ENCODE measurements at regions not wholly inside any gene's neighbourhood (a gene's known extent, or its start where the extent isn't known, plus 50 kb on each side); places are given as distances from the start of the nearest gene placed in this dataset.
"Not testable (repeated sequence)": the region's sequence is repeated elsewhere in the genome, so short reads cannot be mapped to it uniquely, and the experiment has no call there.

GRCh38 chr2:39487398-39488250 lies 50.5 kb upstream of the MAP4K3 start:
- H3K9me3 Mint-ChIP-seq: no peaks in the 10 kb centered on the region
- peaks cover 23% of the 10 kb centered on the region for H3K4me1 Mint-ChIP-seq (ENCODE audit: low read depth)
- H3K27me3 Mint-ChIP-seq: no peaks in the 10 kb centered on the region
- H3K36me3 Mint-ChIP-seq (ENCODE audit: low read depth): no peaks in the 10 kb centered on the region
- H3K4me3 Mint-ChIP-seq: no peak overlapping the region
- no peak overlapping the region for H3K27ac Mint-ChIP-seq

GRCh38 chr2:39488450-39488849 lies 51.4 kb upstream of the MAP4K3 start:
- H3K4me3 Mint-ChIP-seq: no peak overlapping the region

DNA sequence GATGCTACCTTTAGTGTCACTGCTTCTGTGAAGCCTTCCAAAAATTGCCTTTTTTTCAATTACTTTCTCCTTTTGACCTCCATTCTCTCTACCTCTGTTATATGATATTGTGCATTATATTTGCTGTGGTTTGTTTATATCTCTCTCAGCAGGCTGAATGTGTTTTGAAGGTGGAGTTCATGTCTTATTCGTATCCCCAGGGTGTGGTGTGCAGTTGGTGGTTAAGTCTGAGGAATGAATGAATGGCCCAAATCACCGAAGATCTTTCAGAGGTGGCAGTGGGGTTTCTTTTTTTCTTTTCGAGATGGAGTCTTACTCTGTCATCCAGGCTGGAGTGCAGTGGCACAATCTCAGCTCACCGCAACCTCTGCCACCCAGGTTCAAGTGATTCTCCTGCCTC lies 53.5 kb upstream of the MAP4K3 start:
- peaks cover 3% of the 10 kb centered on the region for H3K36me3 Mint-ChIP-seq (ENCODE audit: low read depth)
- H3K4me1 Mint-ChIP-seq (ENCODE audit: low read depth): peaks cover 45% of the 10 kb centered on the region
- H3K27me3 Mint-ChIP-seq: no peaks in the 10 kb centered on the region
- H3K27ac Mint-ChIP-seq: no peak overlapping the region
- H3K4me3 Mint-ChIP-seq: no peak overlapping the region
- no peaks in the 10 kb centered on the region for H3K9me3 Mint-ChIP-seq

More at GRCh38 chr2:39488450-39488849, 51.4 kb upstream of the MAP4K3 start:
- no peaks in the 10 kb centered on the region for H3K27me3 Mint-ChIP-seq
- no peak overlapping the region for H3K27ac Mint-ChIP-seq
- H3K36me3 Mint-ChIP-seq (ENCODE audit: low read depth): no peaks in the 10 kb centered on the region
- H3K9me3 Mint-ChIP-seq: no peaks in the 10 kb centered on the region
- H3K4me1 Mint-ChIP-seq (ENCODE audit: low read depth): peaks cover 30% of the 10 kb centered on the region

- H3K27ac Mint-ChIP-seq: peak overlapping the region; percentile 92
- peaks cover 56% of the 10 kb centered on the region for H3K4me1 Mint-ChIP-seq (ENCODE audit: low read depth)
- H3K36me3 Mint-ChIP-seq (ENCODE audit: low read depth): peaks cover 3% of the 10 kb centered on the region
- H3K27me3 Mint-ChIP-seq: no peaks in the 10 kb centered on the region
- H3K9me3 Mint-ChIP-seq: no peaks in the 10 kb centered on the region
- peak overlapping the region; percentile 36 for H3K4me3 Mint-ChIP-seq
These were observed 54.6 kb upstream of the MAP4K3 start for GRCh38 chr2:39491653-39492052.

- peaks cover 3% of the 10 kb centered on the region for H3K36me3 Mint-ChIP-seq (ENCODE audit: low read depth)
- H3K27me3 Mint-ChIP-seq: no peaks in the 10 kb centered on the region
- peaks cover 58% of the 10 kb centered on the region for H3K4me1 Mint-ChIP-seq (ENCODE audit: low read depth)
- H3K27ac Mint-ChIP-seq: peak overlapping the region; percentile 92
- H3K9me3 Mint-ChIP-seq: no peaks in the 10 kb centered on the region
- H3K4me3 Mint-ChIP-seq: peak overlapping the region; percentile 62
These were observed 55.1 kb upstream of the MAP4K3 start for GRCh38 chr2:39492095-39492590.

GRCh38 chr2:39492716-39493115 lies 55.6 kb upstream of the MAP4K3 start:
- H3K4me1 Mint-ChIP-seq (ENCODE audit: low read depth): peaks cover 63% of the 10 kb centered on the region
- peaks cover 3% of the 10 kb centered on the region for H3K36me3 Mint-ChIP-seq (ENCODE audit: low read depth)
- peak overlapping the region; percentile 92 for H3K27ac Mint-ChIP-seq
- peaks cover 5% of the 10 kb centered on the region for H3K9me3 Mint-ChIP-seq
- H3K27me3 Mint-ChIP-seq: no peaks in the 10 kb centered on the region
- peak overlapping the region; percentile 62 for H3K4me3 Mint-ChIP-seq

GRCh38 chr2:39494784-39495251 lies 57.7 kb upstream of the MAP4K3 start:
- peak overlapping the region; percentile 73 for H3K27ac Mint-ChIP-seq
- peaks cover 9% of the 10 kb centered on the region for H3K9me3 Mint-ChIP-seq
- H3K4me1 Mint-ChIP-seq (ENCODE audit: low read depth): peaks cover 63% of the 10 kb centered on the region
- H3K4me3 Mint-ChIP-seq: no peak overlapping the region
- peaks cover 3% of the 10 kb centered on the region for H3K36me3 Mint-ChIP-seq (ENCODE audit: low read depth)
- H3K27me3 Mint-ChIP-seq: peaks cover 3% of the 10 kb centered on the region

GRCh38 chr2:39497082-39497801 lies 60.2 kb upstream of the MAP4K3 start:
- H3K4me3 Mint-ChIP-seq: no peak overlapping the region
- H3K4me1 Mint-ChIP-seq (ENCODE audit: low read depth): peaks cover 48% of the 10 kb centered on the region
- H3K9me3 Mint-ChIP-seq: peaks cover 9% of the 10 kb centered on the region

GRCh38 chr2:39498176-39498575 lies 61.1 kb upstream of the MAP4K3 start:
- not testable (repeated sequence) for H3K4me3 Mint-ChIP-seq; H3K9me3 Mint-ChIP-seq; H3K27ac Mint-ChIP-seq; H3K36me3 Mint-ChIP-seq (ENCODE audit: low read depth)
- Mint-ChIP-seq H3K4me1 (ENCODE audit: low read depth) (peaks cover 39% of the 10 kb centered on the region), H3K27me3 (peaks cover 17% of the 10 kb centered on the region)

More at GRCh38 chr2:39497082-39497801, 60.2 kb upstream of the MAP4K3 start:
- peaks cover 8% of the 10 kb centered on the region for H3K27me3 Mint-ChIP-seq
- H3K27ac Mint-ChIP-seq: no peak overlapping the region
- peaks cover 3% of the 10 kb centered on the region for H3K36me3 Mint-ChIP-seq (ENCODE audit: low read depth)

- Mint-ChIP-seq H3K36me3 (ENCODE audit: low read depth) (peaks cover 3% of the 10 kb centered on the region), H3K27me3 (peaks cover 17% of the 10 kb centered on the region), H3K4me1 (ENCODE audit: low read depth) (peaks cover 33% of the 10 kb centered on the region), H3K27ac (no peak overlapping the region), H3K9me3 (peaks cover 9% of the 10 kb centered on the region), H3K4me3 (no peak overlapping the region)
These were observed 61.7 kb upstream of the MAP4K3 start for GRCh38 chr2:39498786-39499185.

DNA sequence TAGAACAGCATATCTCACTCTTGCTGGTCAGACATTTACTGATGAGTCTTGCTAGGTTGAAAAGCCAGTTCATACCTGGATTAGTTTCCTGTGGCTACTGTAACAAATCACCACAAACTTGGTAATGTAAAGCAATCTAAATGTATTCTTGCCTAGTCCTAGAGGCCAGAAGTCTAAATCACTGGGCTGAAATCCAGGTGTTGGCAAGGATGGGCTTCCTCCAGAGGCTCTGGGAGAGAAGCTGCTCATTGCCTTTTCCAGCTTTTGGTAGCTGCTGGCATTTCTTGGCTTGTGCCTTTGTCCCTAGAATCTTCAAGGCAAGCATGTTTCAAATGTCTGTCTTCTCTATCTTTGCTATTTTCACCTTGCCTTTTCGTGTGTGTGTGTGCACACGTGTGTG lies 62.3 kb upstream of the MAP4K3 start:
- Mint-ChIP-seq H3K27me3 (peaks cover 21% of the 10 kb centered on the region), H3K4me3 (no peak overlapping the region)

GRCh38 chr2:39501412-39501811 lies 64.3 kb upstream of the MAP4K3 start:
- no peak overlapping the region for H3K4me3 Mint-ChIP-seq
- H3K9me3 Mint-ChIP-seq: peaks cover 9% of the 10 kb centered on the region
- peaks cover 10% of the 10 kb centered on the region for H3K4me1 Mint-ChIP-seq (ENCODE audit: low read depth)
- no peaks in the 10 kb centered on the region for H3K36me3 Mint-ChIP-seq (ENCODE audit: low read depth)
- peaks cover 28% of the 10 kb centered on the region for H3K27me3 Mint-ChIP-seq
- no peak overlapping the region for H3K27ac Mint-ChIP-seq

More for the DNA sequence above, 62.3 kb upstream of the MAP4K3 start:
- Mint-ChIP-seq H3K27ac (no peak overlapping the region), H3K4me1 (ENCODE audit: low read depth) (peaks cover 30% of the 10 kb centered on the region), H3K36me3 (ENCODE audit: low read depth) (peaks cover 3% of the 10 kb centered on the region), H3K9me3 (peaks cover 9% of the 10 kb centered on the region)

GRCh38 chr2:39503277-39503676 lies 66.2 kb upstream of the MAP4K3 start:
- no peak overlapping the region for H3K4me3 Mint-ChIP-seq
- H3K9me3 Mint-ChIP-seq: peaks cover 3% of the 10 kb centered on the region
- H3K27ac Mint-ChIP-seq: no peak overlapping the region
- H3K27me3 Mint-ChIP-seq: peaks cover 28% of the 10 kb centered on the region
- H3K36me3 Mint-ChIP-seq (ENCODE audit: low read depth): no peaks in the 10 kb centered on the region
- no peaks in the 10 kb centered on the region for H3K4me1 Mint-ChIP-seq (ENCODE audit: low read depth)

DNA sequence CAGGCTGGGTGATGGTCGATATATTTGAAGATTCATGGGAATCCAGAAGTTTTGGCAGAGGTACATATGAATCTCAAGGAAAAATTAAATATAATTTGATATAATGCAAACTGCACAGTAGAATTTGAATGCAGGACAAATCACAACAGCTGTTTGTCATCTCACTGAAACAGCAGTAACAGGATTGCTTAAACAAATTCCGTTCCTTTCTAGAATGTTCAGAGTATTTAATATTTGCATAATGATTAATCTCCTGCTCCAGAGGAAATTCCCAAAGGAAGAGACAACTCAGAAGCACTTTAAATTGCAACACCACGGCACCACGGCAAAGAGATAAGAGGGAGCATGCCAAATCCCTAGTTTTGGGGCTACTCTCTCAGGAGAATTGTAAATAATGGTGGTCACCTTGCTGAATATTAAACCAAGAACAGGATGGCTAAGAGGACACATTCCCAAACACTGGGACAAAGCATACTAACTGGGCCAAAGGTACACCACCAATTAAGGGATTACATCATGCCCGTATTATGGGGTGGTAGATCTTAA lies 67.8 kb upstream of the MAP4K3 start:
- H3K4me3 Mint-ChIP-seq: no peak overlapping the region
- no peaks in the 10 kb centered on the region for H3K36me3 Mint-ChIP-seq (ENCODE audit: low read depth)
- no peaks in the 10 kb centered on the region for H3K9me3 Mint-ChIP-seq
- peaks cover 25% of the 10 kb centered on the region for H3K27me3 Mint-ChIP-seq
- H3K4me1 Mint-ChIP-seq (ENCODE audit: low read depth): no peaks in the 10 kb centered on the region
- H3K27ac Mint-ChIP-seq: no peak overlapping the region

- peaks cover 1% of the 10 kb centered on the region for H3K4me1 Mint-ChIP-seq (ENCODE audit: low read depth)
- H3K4me3 Mint-ChIP-seq: no peak overlapping the region
- no peak overlapping the region for H3K27ac Mint-ChIP-seq
- H3K27me3 Mint-ChIP-seq: peaks cover 21% of the 10 kb centered on the region
- no peaks in the 10 kb centered on the region for H3K36me3 Mint-ChIP-seq (ENCODE audit: low read depth)
- no peaks in the 10 kb centered on the region for H3K9me3 Mint-ChIP-seq
These were observed 69.1 kb upstream of the MAP4K3 start for GRCh38 chr2:39506215-39506614.
